GM10266 (cell line): ENCODE measurements at regions not wholly inside any gene's neighbourhood (a gene's known extent, or its start where the extent isn't known, plus 50 kb on each side); places are given as distances from the start of the nearest gene placed in this dataset.

Source experiments
- DNase-seq: peaks from one replicate; pipeline ENCODE4 v3.0.0; 2012; ENCODE audit errors: extremely low spot score
- CTCF ChIP-seq: IDR thresholded peaks from 2 replicates; pipeline ENCODE4 v1.5.1; 2012; ENCODE audit warnings: mild to moderate bottlenecking, low read depth; ENCODE audit not compliant: control insufficient read depth, insufficient read depth; ENCODE audit errors: missing control alignments

DNA sequence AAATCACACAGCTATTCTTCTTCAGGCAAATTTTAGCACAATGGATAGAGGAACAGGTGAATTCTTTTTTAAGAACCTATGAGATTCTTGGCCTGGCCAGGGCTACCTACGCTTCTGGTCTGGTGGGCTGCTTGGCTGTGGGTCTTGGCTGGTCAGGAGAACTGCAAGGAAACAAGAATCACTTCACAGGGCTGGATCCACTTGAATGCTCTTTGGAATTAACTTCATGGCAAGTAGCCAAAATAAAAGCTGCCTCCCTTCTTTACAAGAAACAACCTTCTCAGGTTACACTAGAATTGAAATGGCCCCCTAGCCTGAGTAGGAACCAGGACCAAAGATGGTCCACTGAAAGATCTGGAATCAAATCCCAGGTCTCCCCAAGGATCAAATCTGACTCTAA lies 519.1 kb downstream of the IQCM start:
- TF ChIP-seq CTCF, result no peak
- DNase-seq, result no peak

DNA sequence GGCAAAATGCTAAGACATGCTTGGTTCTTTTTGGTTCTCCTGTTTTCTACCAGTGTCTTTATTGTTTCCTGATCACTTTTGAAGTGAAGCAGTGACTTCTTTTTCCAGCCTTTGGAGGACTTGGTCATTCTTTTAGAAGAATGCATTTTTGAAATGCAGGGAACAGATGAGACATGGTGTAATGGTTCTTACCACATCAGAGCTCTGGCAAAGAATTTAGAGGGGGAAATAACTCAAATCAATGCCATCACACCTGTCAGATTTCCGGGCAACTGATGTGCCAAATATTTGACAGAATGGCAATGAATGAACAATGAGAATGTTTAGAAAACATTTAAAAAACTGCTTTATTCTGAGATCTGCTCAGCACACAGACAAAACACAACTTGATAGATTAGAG lies 519.6 kb downstream of the IQCM start:
- TF ChIP-seq CTCF, result no peak
- no peak for DNase-seq

DNA sequence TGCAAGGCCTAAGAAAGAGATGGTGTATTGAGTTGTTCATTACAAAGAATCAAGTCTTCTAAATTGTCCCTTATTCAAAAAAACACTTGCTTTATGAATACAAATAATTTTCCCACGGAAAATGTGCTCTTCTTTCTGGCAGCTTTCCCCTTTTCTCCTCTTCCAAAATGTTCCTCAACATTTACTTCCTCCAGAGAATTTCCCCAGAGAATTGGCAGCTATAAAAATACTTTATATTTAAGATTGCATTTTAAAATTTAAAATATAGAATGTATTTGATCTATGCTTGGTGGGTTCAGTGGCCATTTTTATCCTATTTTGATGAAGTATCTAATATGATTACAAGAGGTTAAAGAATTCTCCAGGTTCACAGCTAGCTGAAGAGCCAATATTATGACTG lies 521.0 kb downstream of the IQCM start:
- DNase-seq, result no peak
- TF ChIP-seq CTCF, result no peak

DNA sequence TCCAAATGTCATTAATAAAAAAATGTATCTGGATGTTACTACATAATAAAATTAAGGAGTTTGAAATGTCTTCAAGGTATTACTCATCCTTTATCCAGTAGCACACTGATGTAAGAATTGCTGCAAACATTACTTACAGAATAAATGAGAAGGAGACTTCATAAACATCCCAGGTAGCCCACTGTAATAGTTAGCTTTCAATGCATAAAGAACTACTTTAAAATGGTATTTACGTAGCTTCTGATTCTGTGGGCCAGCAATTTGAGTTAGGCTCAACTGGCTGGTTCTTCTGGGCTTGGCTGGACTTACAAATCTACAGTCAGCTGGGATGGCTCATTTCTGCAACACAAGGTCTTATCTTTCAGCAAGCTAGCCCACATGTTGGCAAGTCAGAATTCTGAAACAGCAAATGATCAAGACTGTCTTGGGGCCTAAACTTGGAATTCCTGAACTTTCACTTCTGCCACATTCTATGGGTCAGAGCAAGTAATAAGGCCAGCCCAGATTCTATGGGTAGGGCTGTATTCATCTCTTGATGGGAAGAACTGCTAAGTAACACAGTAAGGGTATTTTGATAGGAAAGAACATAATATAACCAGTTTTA lies 522.5 kb downstream of the IQCM start:
- no peak for TF ChIP-seq CTCF
- DNase-seq, result no peak

GRCh38 chr4:149292425-149293007 lies 523.1 kb downstream of the IQCM start:
- no peak for TF ChIP-seq CTCF
- no peak for DNase-seq

- TF ChIP-seq CTCF, result no peak
- no peak for DNase-seq
Measured at GRCh38 chr4:149291463-149291862, 524.2 kb downstream of the IQCM start.

DNA sequence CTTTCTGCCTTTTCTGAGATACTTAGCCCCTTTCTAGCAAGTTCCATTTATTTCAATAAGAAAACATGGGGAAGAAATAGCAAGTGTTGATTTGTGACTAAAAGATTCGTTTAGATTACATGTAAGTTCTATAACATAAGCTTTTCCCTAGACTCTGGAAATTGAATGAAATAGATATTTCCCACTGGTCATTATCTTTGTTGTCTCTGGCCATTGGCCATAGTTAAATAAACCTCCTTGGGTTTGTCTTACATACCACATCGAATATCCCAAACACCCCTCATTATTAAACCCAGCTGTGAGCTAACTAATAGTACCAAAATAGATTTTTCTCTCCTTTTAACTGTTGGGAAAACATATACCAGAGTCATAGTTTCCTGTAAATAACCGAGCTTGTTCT lies 534.8 kb downstream of the IQCM start:
- no peak for DNase-seq
- no peak for TF ChIP-seq CTCF
